ENCODE measurements at regions not wholly inside any gene's neighbourhood (a gene's known extent, or its start where the extent isn't known, plus 50 kb on each side); places are given as distances from the start of the nearest gene placed in this dataset.

DNA sequence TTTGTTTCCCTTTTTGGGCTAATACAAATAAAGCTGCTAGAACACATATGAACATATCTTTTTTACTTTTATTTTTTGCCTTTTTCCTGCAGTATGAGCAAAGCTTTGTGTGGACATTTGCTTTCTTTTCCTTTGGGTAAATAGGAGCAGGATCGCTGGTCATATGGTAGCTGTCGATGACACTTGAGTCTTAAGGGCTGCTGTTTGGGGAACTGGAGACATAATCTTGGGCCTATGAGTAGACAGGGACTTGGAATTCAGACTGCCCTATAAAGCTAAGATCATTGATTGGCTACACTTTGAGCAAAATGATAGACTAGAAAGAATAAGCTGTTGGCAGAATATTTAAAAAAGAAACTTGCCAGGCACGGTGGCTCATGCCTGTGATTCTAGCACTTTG lies 60.9 kb upstream of the ABL1 start:
- TF ChIP-seq, protein P1, sequence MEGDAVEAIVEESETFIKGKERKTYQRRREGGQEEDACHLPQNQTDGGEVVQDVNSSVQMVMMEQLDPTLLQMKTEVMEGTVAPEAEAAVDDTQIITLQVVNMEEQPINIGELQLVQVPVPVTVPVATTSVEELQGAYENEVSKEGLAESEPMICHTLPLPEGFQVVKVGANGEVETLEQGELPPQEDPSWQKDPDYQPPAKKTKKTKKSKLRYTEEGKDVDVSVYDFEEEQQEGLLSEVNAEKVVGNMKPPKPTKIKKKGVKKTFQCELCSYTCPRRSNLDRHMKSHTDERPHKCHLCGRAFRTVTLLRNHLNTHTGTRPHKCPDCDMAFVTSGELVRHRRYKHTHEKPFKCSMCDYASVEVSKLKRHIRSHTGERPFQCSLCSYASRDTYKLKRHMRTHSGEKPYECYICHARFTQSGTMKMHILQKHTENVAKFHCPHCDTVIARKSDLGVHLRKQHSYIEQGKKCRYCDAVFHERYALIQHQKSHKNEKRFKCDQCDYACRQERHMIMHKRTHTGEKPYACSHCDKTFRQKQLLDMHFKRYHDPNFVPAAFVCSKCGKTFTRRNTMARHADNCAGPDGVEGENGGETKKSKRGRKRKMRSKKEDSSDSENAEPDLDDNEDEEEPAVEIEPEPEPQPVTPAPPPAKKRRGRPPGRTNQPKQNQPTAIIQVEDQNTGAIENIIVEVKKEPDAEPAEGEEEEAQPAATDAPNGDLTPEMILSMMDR (IDR thresholded peaks at IDR 0.05; ENCODE audit: low read depth, low read length) = no peak
- H3K4me3 ChIP-seq (ENCODE audit: low read depth, low read length) = no peak overlapping the region

DNA sequence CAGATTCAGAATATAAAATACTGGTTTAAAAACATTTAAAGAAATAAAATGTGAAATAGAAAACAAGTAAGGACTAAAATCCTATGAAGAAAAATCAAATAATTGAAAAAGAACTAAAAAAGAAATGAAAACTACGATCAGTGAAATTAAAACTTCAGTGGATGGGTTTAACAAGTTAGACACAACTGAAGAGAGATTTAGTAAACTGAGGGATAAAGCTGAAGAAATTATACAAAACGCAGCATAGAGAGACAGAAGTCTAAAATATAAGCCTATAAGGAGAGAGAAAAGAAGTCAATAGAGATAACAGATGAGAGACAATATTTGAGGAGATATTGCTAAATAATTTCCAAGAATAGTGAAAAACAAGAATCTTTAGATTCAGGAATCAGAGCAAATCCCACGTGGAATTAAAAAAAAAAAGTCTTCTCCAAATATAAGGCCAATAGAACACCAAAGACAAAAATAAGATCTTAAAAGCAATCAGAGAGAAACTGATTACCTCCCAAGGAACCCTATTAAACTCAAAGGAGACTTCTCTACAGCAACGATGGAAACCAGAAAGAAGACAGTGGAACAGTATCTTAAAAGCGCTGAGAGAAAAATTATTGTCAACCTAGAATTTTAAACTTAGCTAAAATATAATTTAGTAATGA lies 59.6 kb upstream of the ABL1 start:
- TF ChIP-seq, protein P1 (IDR thresholded peaks at IDR 0.05; ENCODE audit: low read depth, low read length) = no peak
- H3K4me3 ChIP-seq (ENCODE audit: low read depth, low read length) = no peak overlapping the region

DNA sequence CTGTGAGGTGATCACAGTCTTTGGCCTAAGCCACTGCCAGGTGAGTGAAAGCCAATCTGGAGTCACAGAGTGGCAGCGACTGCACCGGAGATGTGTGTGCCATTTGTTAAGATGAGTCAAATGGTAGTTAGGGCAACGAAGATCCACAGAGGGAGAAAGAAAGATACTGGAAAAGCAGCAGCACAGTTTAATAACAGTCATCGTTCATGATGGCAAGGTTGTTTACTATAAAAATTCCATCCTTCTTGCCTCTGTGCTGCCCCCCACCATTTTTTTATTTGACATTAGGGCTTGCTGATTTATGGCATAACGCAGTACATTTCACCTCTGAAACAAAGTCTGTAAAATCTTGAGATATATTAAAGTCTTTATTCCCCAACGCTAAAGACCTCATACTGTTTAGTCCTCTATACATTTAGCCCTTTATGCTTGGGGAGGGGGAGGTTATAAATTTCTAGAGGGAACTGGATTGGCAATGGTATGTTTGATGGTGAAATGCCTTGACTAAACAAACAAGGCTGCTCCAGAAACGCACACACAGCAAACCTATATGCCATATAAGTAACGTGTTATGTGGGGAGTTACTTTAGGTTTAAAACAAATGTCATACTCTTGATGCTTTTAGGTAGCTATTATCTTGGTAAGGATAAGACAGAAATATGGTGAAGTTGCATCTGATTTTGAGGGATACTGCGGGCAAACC lies 55.8 kb upstream of the ABL1 start:
- no peak overlapping the region for H3K4me3 ChIP-seq (ENCODE audit: low read depth, low read length)
- TF ChIP-seq, protein P1 (IDR thresholded peaks at IDR 0.05; ENCODE audit: low read depth, low read length) = no peak

DNA sequence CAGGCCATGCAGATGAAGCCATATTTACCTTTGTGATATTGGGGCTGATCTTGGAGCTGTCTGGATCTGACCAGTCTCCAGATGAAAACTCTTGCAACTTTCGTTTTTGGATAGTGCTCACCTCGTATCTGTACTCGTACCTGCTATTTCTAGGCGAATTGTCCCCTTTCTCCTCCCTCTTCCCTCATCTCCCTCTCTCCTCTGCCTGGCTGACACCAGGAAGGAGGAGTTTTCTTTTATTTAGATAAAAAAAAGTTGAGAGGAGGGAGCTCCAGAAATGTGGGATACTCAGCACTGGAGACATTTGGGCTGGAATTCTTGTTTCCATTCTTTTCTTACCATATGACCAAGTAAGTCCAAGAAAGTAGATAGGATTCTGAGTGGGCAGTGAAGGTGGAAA lies 54.6 kb upstream of the ABL1 start:
- peak overlapping the region; percentile 44 for H3K4me3 ChIP-seq (ENCODE audit: low read depth, low read length)
- TF ChIP-seq, protein P1 (IDR thresholded peaks at IDR 0.05; ENCODE audit: low read depth, low read length) = no peak

DNA sequence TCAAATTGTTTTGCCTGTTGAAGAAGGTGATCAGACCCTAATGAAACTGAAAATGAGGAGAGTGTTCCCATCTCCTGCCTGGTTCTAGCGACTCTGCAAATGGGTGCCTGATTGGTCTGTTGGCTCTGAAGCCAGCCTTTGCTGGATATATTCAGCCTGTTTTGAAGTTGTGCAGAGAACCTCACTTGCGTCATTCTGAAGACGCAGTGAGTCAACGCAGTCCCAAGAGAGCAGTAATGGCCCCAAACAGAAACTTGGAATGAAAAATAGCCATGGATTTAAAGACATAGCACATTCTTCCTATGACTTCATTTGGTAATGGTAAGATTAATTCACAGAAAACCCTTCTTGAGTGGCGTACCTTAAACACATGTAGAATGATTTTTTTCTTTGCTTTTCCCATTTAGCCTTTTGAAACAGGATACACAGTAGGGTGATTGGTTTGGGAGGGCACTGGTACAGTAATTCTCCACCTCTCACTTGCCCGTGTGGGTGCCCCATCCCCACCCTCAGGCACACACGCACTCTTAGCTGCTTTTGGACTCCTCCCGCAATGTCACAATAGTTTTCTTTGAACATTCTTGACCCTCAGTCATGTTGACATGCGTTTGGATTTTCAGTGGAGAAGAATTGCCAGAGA lies 54.1 kb upstream of the ABL1 start:
- peak overlapping the region; percentile 44 for H3K4me3 ChIP-seq (ENCODE audit: low read depth, low read length)
- TF ChIP-seq, protein P1 (IDR thresholded peaks at IDR 0.05; ENCODE audit: low read depth, low read length) = no peak

DNA sequence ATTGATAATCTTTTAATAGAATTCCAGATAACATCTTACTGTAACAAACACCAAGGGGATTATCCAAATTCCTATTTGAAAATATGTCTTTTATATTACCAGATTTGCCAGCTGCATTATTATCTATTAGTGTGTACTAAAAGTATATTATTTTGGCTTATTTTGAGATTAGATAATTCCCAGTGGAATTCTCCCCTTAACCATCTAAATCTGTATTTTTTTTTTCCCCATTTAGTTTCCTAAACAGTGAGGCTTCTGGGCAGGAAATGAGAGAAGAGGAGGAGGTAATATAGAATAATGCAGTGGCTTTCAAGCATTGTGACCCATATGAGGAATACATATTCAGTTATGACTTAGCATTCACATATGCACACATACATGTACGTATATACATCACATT lies 53.5 kb upstream of the ABL1 start:
- TF ChIP-seq, protein P1 (IDR thresholded peaks at IDR 0.05; ENCODE audit: low read depth, low read length) = no peak
- H3K4me3 ChIP-seq (ENCODE audit: low read depth, low read length) = peak overlapping the region; percentile 44

Measured in WI38 (cell line).